ENCODE measurements at regions not wholly inside any gene's neighbourhood (a gene's known extent, or its start where the extent isn't known, plus 50 kb on each side); places are given as distances from the start of the nearest gene placed in this dataset.

GRCh38 chr10:62511238-62511637 lies 137.1 kb downstream of the ZNF365 start:
- H3K4me1 Mint-ChIP-seq: peaks cover 19% of the 10 kb centered on the region
- no peak overlapping the region for H3K27ac Mint-ChIP-seq
- DNase-seq (ENCODE audit: low spot score in 2 of 2): no peak
- no peaks in the 10 kb centered on the region for H3K36me3 Mint-ChIP-seq
- no peak overlapping the region for H3K4me3 Mint-ChIP-seq
- no peak for ATAC-seq (ENCODE audit: low read depth)
- no peaks in the 10 kb centered on the region for H3K27me3 Mint-ChIP-seq
- H3K9me3 Mint-ChIP-seq: no peaks in the 10 kb centered on the region

- H3K4me1 Mint-ChIP-seq: peaks cover 16% of the 10 kb centered on the region
- no peak for DNase-seq (ENCODE audit: low spot score in 2 of 2)
- no peak overlapping the region for H3K4me3 Mint-ChIP-seq
Observed at GRCh38 chr10:62511656-62512055, 137.5 kb downstream of the ZNF365 start.

GRCh38 chr10:62512732-62513475 lies 138.7 kb downstream of the ZNF365 start:
- Mint-ChIP-seq H3K4me1 (peaks cover 24% of the 10 kb centered on the region), H3K9me3 (peaks cover 3% of the 10 kb centered on the region), H3K27me3 (no peaks in the 10 kb centered on the region), H3K36me3 (no peaks in the 10 kb centered on the region), H3K4me3 (no peak overlapping the region), H3K27ac (no peak overlapping the region)
- no peak for DNase-seq (ENCODE audit: low spot score in 2 of 2)
- ATAC-seq (ENCODE audit: low read depth): no peak

More at GRCh38 chr10:62511656-62512055, 137.5 kb downstream of the ZNF365 start:
- no peak overlapping the region for H3K27ac Mint-ChIP-seq
- H3K27me3 Mint-ChIP-seq: no peaks in the 10 kb centered on the region
- ATAC-seq (ENCODE audit: low read depth): no peak
- H3K36me3 Mint-ChIP-seq: no peaks in the 10 kb centered on the region
- peaks cover 1% of the 10 kb centered on the region for H3K9me3 Mint-ChIP-seq

GRCh38 chr10:62514079-62514693 lies 140.0 kb downstream of the ZNF365 start:
- H3K36me3 Mint-ChIP-seq: no peaks in the 10 kb centered on the region
- DNase-seq (ENCODE audit: low spot score in 2 of 2): no peak
- H3K9me3 Mint-ChIP-seq: peaks cover 3% of the 10 kb centered on the region
- H3K4me3 Mint-ChIP-seq: no peak overlapping the region
- no peak for ATAC-seq (ENCODE audit: low read depth)
- H3K27me3 Mint-ChIP-seq: no peaks in the 10 kb centered on the region
- H3K4me1 Mint-ChIP-seq: peaks cover 26% of the 10 kb centered on the region
- H3K27ac Mint-ChIP-seq: no peak overlapping the region

GRCh38 chr10:62517252-62517651 lies 143.1 kb downstream of the ZNF365 start:
- Mint-ChIP-seq H3K36me3 (no peaks in the 10 kb centered on the region), H3K27me3 (no peaks in the 10 kb centered on the region), H3K4me3 (no peak overlapping the region), H3K27ac (no peak overlapping the region), H3K9me3 (peaks cover 3% of the 10 kb centered on the region), H3K4me1 (peaks cover 24% of the 10 kb centered on the region)
- no peak for ATAC-seq (ENCODE audit: low read depth)
- no peak for DNase-seq (ENCODE audit: low spot score in 2 of 2)

- peak overlapping the region; percentile 92 for H3K27ac Mint-ChIP-seq
- ATAC-seq (ENCODE audit: low read depth) (peak; percentile 57), DNase-seq (ENCODE audit: low spot score in 2 of 2) (peak; percentile 42 to 54)
- H3K9me3 Mint-ChIP-seq: peaks cover 8% of the 10 kb centered on the region
- peak overlapping the region; percentile 16 for H3K4me3 Mint-ChIP-seq
- H3K27me3 Mint-ChIP-seq: no peaks in the 10 kb centered on the region
- peaks cover 18% of the 10 kb centered on the region for H3K36me3 Mint-ChIP-seq
- peaks cover 41% of the 10 kb centered on the region for H3K4me1 Mint-ChIP-seq
Observed at GRCh38 chr10:62527019-62527827, 153.1 kb downstream of the ZNF365 start.

- peak overlapping the region; percentile 16 for H3K4me3 Mint-ChIP-seq
- H3K4me1 Mint-ChIP-seq: peaks cover 38% of the 10 kb centered on the region
- H3K9me3 Mint-ChIP-seq: peaks cover 5% of the 10 kb centered on the region
- peak; percentile 85 for ATAC-seq (ENCODE audit: low read depth)
- H3K27ac Mint-ChIP-seq: peak overlapping the region; percentile 92
- no peaks in the 10 kb centered on the region for H3K27me3 Mint-ChIP-seq
- peaks cover 11% of the 10 kb centered on the region for H3K36me3 Mint-ChIP-seq
- peak in 1 of 2 donors; percentile 46 for DNase-seq (ENCODE audit: low spot score in 2 of 2)
Observed at GRCh38 chr10:62528441-62528840, 154.3 kb downstream of the ZNF365 start.

GRCh38 chr10:62529396-62529795 lies 155.2 kb downstream of the ZNF365 start:
- peaks cover 38% of the 10 kb centered on the region for H3K4me1 Mint-ChIP-seq
- DNase-seq (ENCODE audit: low spot score in 2 of 2): no peak
- ATAC-seq (ENCODE audit: low read depth): no peak
- H3K36me3 Mint-ChIP-seq: peaks cover 9% of the 10 kb centered on the region
- H3K4me3 Mint-ChIP-seq: no peak overlapping the region
- no peaks in the 10 kb centered on the region for H3K27me3 Mint-ChIP-seq
- H3K27ac Mint-ChIP-seq: peak overlapping the region; percentile 92
- peaks cover 4% of the 10 kb centered on the region for H3K9me3 Mint-ChIP-seq

- Mint-ChIP-seq H3K4me1 (peaks cover 17% of the 10 kb centered on the region), H3K4me3 (no peak overlapping the region), H3K9me3 (peaks cover 10% of the 10 kb centered on the region), H3K27ac (no peak overlapping the region), H3K27me3 (no peaks in the 10 kb centered on the region), H3K36me3 (peaks cover 12% of the 10 kb centered on the region)
- ATAC-seq (ENCODE audit: low read depth) (no peak), DNase-seq (ENCODE audit: low spot score in 2 of 2) (no peak)
Observed at GRCh38 chr10:62534031-62534430, 159.9 kb downstream of the ZNF365 start.

- DNase-seq (ENCODE audit: low spot score in 2 of 2) (no peak), ATAC-seq (ENCODE audit: low read depth) (no peak)
- Mint-ChIP-seq H3K9me3 (peaks cover 15% of the 10 kb centered on the region), H3K27me3 (no peaks in the 10 kb centered on the region), H3K27ac (peak overlapping the region; percentile 70), H3K4me3 (no peak overlapping the region), H3K36me3 (peaks cover 15% of the 10 kb centered on the region), H3K4me1 (peaks cover 35% of the 10 kb centered on the region)
Observed at GRCh38 chr10:62538606-62539005, 164.4 kb downstream of the ZNF365 start.

GRCh38 chr10:62540389-62540788 lies 166.2 kb downstream of the ZNF365 start:
- H3K27ac Mint-ChIP-seq: peak overlapping the region; percentile 83
- no peak for DNase-seq (ENCODE audit: low spot score in 2 of 2)
- peak overlapping the region; percentile 47 for H3K4me3 Mint-ChIP-seq
- H3K9me3 Mint-ChIP-seq: peaks cover 11% of the 10 kb centered on the region
- no peaks in the 10 kb centered on the region for H3K27me3 Mint-ChIP-seq
- ATAC-seq (ENCODE audit: low read depth): peak; percentile 57
- H3K4me1 Mint-ChIP-seq: peaks cover 37% of the 10 kb centered on the region
- peaks cover 8% of the 10 kb centered on the region for H3K36me3 Mint-ChIP-seq

GRCh38 chr10:62541811-62542210 lies 167.6 kb downstream of the ZNF365 start:
- no peak overlapping the region for H3K4me3 Mint-ChIP-seq
- no peaks in the 10 kb centered on the region for H3K27me3 Mint-ChIP-seq
- H3K36me3 Mint-ChIP-seq: peaks cover 10% of the 10 kb centered on the region
- peak overlapping the region; percentile 83 for H3K27ac Mint-ChIP-seq
- ATAC-seq (ENCODE audit: low read depth) (peak; percentile 86), DNase-seq (ENCODE audit: low spot score in 2 of 2) (peak in 1 of 2 donors; percentile 7)
- H3K4me1 Mint-ChIP-seq: peaks cover 46% of the 10 kb centered on the region
- peaks cover 12% of the 10 kb centered on the region for H3K9me3 Mint-ChIP-seq

- DNase-seq (ENCODE audit: low spot score in 2 of 2) (no peak), ATAC-seq (ENCODE audit: low read depth) (no peak)
- no peaks in the 10 kb centered on the region for H3K27me3 Mint-ChIP-seq
- H3K4me1 Mint-ChIP-seq: peaks cover 41% of the 10 kb centered on the region
- peaks cover 8% of the 10 kb centered on the region for H3K9me3 Mint-ChIP-seq
- no peak overlapping the region for H3K4me3 Mint-ChIP-seq
- H3K36me3 Mint-ChIP-seq: peaks cover 6% of the 10 kb centered on the region
- no peak overlapping the region for H3K27ac Mint-ChIP-seq
Observed at GRCh38 chr10:62543571-62544355, 169.6 kb downstream of the ZNF365 start.
